Adrenal gland (tissue), 9 donors: ENCODE measurements at regions not wholly inside any gene's neighbourhood (a gene's known extent, or its start where the extent isn't known, plus 50 kb on each side); places are given as distances from the start of the nearest gene placed in this dataset.
"Not testable (repeated sequence)": the region's sequence is repeated elsewhere in the genome, so short reads cannot be mapped to it uniquely, and the experiment has no call there.

ENCODE experiments used
- DNase-seq, 7 donors: peaks; one replicate each; pipeline ENCODE4 v3.0.0-alpha.2; 2019 to 2020
- H3K27ac ChIP-seq, 5 donors: fragments of 200-600 bp; sonication (generic) in 4 of 5; 1 replicate in 3 of 5; 2 replicates in 2 of 5; pipeline versions ENCODE4 v1.5.1 to v1.8.0; 2016 to 2020; ENCODE audit warnings: mild to moderate bottlenecking in 1 of 5
- H3K27me3 ChIP-seq: fragments of 200-600 bp; 2 replicates; pipeline ENCODE4 v1.8.0; 2021
- H3K36me3 ChIP-seq, 2 donors: fragments of 200-600 bp; replicated peaks in 1 of 2; 1 replicate in 1 of 2; 2 replicates in 1 of 2; pipeline versions ENCODE4 v1.5.1 to v1.8.0; 2018 to 2022
- H3K4me1 ChIP-seq, 2 donors: fragments of 200-600 bp; replicated peaks in 1 of 2; 1 replicate in 1 of 2; 2 replicates in 1 of 2; pipeline versions ENCODE4 v1.5.1 to v1.8.0; 2018 to 2021
- H3K4me3 ChIP-seq, 4 donors: fragments of 200-600 bp; sonication (generic) in 3 of 4; one replicate each; pipeline ENCODE4 v1.5.1; 2016 to 2018
- H3K9me3 ChIP-seq, 3 donors: fragments of 200-600 bp; sonication (generic) in 1 of 3; replicated peaks in 1 of 3; 1 replicate in 2 of 3; 2 replicates in 1 of 3; pipeline versions ENCODE4 v1.5.1 to v1.8.0; 2016 to 2021
- WGBS, 4 donors: extraction: QIAGEN DNeasy Blood & Tissue Kit in 2 of 4; methylation state at CpG; one replicate each; pipeline versions ENCODE4 v1.1.5 to v1.1.7; 2013 to 2017; 5-methylcytosine and 5-hydroxymethylcytosine counted together
- intact Hi-C, 2 donors: fragments of 100-400 bp; cut with DNase I; formaldehyde crosslinking; loops; one replicate each; pipeline versions ENCODE4 v1.14.1 to v1.15.0; 2022 to 2023
- donor health status: healthy with polysubstance abuse.
- donor health status: Bipolar disorder and iron deficiency.
- donor health status: DM: yes; HTN: yes; CAD: no.
- donor health status: DM: no; HTN: no; CAD: no.
- donor health status: DM: no; HTN: no; CAD: no.

GRCh38 chr9:65386699-65387098 lies 101.7 kb upstream of the FOXD4L5 start:
- peak overlapping the region in 1 of 4 donors; percentile 47 for H3K4me3 ChIP-seq
- intact Hi-C loops, H3K36me3 ChIP-seq, H3K4me1 ChIP-seq, H3K27me3 ChIP-seq, H3K27ac ChIP-seq, H3K9me3 ChIP-seq: not testable (repeated sequence)
- 51 to 69% (median 54%) methylated on average over 17 to 28 of the region's 28 CpGs for WGBS, 4 donors
- DNase-seq: peak; percentile 71 to 86 (median 79)

- DNase-seq, H3K36me3 ChIP-seq, H3K4me1 ChIP-seq, H3K9me3 ChIP-seq, intact Hi-C loops, H3K27ac ChIP-seq, H3K4me3 ChIP-seq, H3K27me3 ChIP-seq: not testable (repeated sequence)
- 61 to 70% (median 64%) methylated on average over 18 of the region's 18 CpGs for WGBS, 4 donors
Measured at GRCh38 chr9:65386191-65386590, 101.2 kb upstream of the FOXD4L5 start.

- H3K27ac ChIP-seq, H3K4me1 ChIP-seq, H3K27me3 ChIP-seq, intact Hi-C loops, H3K4me3 ChIP-seq, H3K9me3 ChIP-seq, DNase-seq, H3K36me3 ChIP-seq: not testable (repeated sequence)
- WGBS, 4 donors: 58 to 65% (median 61%) methylated on average over 10 to 22 of the region's 22 CpGs
Measured at GRCh38 chr9:65385655-65386024, 100.6 kb upstream of the FOXD4L5 start.

- intact Hi-C loops, H3K27me3 ChIP-seq, H3K27ac ChIP-seq, H3K36me3 ChIP-seq, H3K4me1 ChIP-seq, H3K4me3 ChIP-seq, H3K9me3 ChIP-seq, DNase-seq: not testable (repeated sequence)
- WGBS, 4 donors: 52 to 82% (median 58%) methylated on average over 22 to 61 of the region's 61 CpGs
Measured at GRCh38 chr9:65384759-65385654, 100.0 kb upstream of the FOXD4L5 start.

GRCh38 chr9:65384066-65384465 lies 99.1 kb upstream of the FOXD4L5 start:
- H3K27ac ChIP-seq, H3K27me3 ChIP-seq, H3K4me3 ChIP-seq, DNase-seq, H3K9me3 ChIP-seq, intact Hi-C loops, H3K36me3 ChIP-seq, H3K4me1 ChIP-seq: not testable (repeated sequence)
- WGBS, 4 donors: 57 to 71% (median 66%) methylated on average over 10 to 11 of the region's 11 CpGs

GRCh38 chr9:65383646-65384045 lies 98.6 kb upstream of the FOXD4L5 start:
- H3K36me3 ChIP-seq, H3K27me3 ChIP-seq, intact Hi-C loops, H3K9me3 ChIP-seq, H3K4me1 ChIP-seq, H3K4me3 ChIP-seq, H3K27ac ChIP-seq, DNase-seq: not testable (repeated sequence)
- WGBS, 4 donors: 71 to 84% (median 80%) methylated on average over 18 to 20 of the region's 20 CpGs

- intact Hi-C loops, DNase-seq: not testable (repeated sequence)
- WGBS, 4 donors: 50 to 90% (median 56%) methylated on average over 3 to 38 of the region's 38 CpGs
Measured at GRCh38 chr9:65382701-65383318, 97.8 kb upstream of the FOXD4L5 start.

More at GRCh38 chr9:65382701-65383318, 97.8 kb upstream of the FOXD4L5 start:
- not testable (repeated sequence) for H3K4me1 ChIP-seq, H3K27me3 ChIP-seq, H3K9me3 ChIP-seq, H3K4me3 ChIP-seq, H3K36me3 ChIP-seq, H3K27ac ChIP-seq
